Activated gamma-delta T cell treated with Interleukin-2 at 50 U/mL for 16 hours (primary cell): ENCODE measurements at regions not wholly inside any gene's neighbourhood (a gene's known extent, or its start where the extent isn't known, plus 50 kb on each side); places are given as distances from the start of the nearest gene placed in this dataset.

Experiments
- DNase-seq: peaks from one replicate; pipeline ENCODE4 v3.0.0-alpha.2; 2020

- no peak for DNase-seq
Measured at GRCh38 chr2:81225756-81226155, 921.2 kb upstream of the LRRTM1 start.

- DNase-seq = no peak
Measured at GRCh38 chr2:81213598-81213997, 909.0 kb upstream of the LRRTM1 start.

GRCh38 chr2:81206216-81206615, 901.7 kb upstream of the LRRTM1 start:
- no peak for DNase-seq

GRCh38 chr2:81196933-81197628, 892.5 kb upstream of the LRRTM1 start:
- no peak for DNase-seq

GRCh38 chr2:81196383-81196851, 891.9 kb upstream of the LRRTM1 start:
- no peak for DNase-seq

- no peak for DNase-seq
Measured at GRCh38 chr2:81195774-81196382, 891.3 kb upstream of the LRRTM1 start.

GRCh38 chr2:81195017-81195773, 890.6 kb upstream of the LRRTM1 start:
- no peak for DNase-seq

- no peak for DNase-seq
Measured at GRCh38 chr2:81194581-81194980, 890.0 kb upstream of the LRRTM1 start.

- no peak for DNase-seq
Measured at GRCh38 chr2:81194176-81194575, 889.6 kb upstream of the LRRTM1 start.

GRCh38 chr2:81181845-81182244, 877.3 kb upstream of the LRRTM1 start:
- DNase-seq = no peak

- DNase-seq = no peak
Measured at GRCh38 chr2:81171447-81171846, 866.9 kb upstream of the LRRTM1 start.

GRCh38 chr2:81163583-81163982, 859.0 kb upstream of the LRRTM1 start:
- DNase-seq = no peak

GRCh38 chr2:81158505-81158904, 854.0 kb upstream of the LRRTM1 start:
- DNase-seq = no peak

- no peak for DNase-seq
Measured at GRCh38 chr2:81148323-81148722, 843.8 kb upstream of the LRRTM1 start.

GRCh38 chr2:81136296-81136695, 831.7 kb upstream of the LRRTM1 start:
- DNase-seq = no peak

- DNase-seq = no peak
Measured at GRCh38 chr2:81097361-81097760, 792.8 kb upstream of the LRRTM1 start.

- no peak for DNase-seq
Measured at GRCh38 chr2:81093031-81093430, 788.5 kb upstream of the LRRTM1 start.

GRCh38 chr2:81087646-81088045, 783.1 kb upstream of the LRRTM1 start:
- no peak for DNase-seq

GRCh38 chr2:81084101-81084500, 779.5 kb upstream of the LRRTM1 start:
- no peak for DNase-seq

- no peak for DNase-seq
Measured at GRCh38 chr2:81078631-81079030, 774.1 kb upstream of the LRRTM1 start.

- DNase-seq = no peak
Measured at GRCh38 chr2:81078102-81078501, 773.5 kb upstream of the LRRTM1 start.

- no peak for DNase-seq
Measured at GRCh38 chr2:81077396-81077795, 772.8 kb upstream of the LRRTM1 start.

GRCh38 chr2:81073412-81073811, 768.9 kb upstream of the LRRTM1 start:
- DNase-seq = no peak

- DNase-seq = no peak
Measured at GRCh38 chr2:81068144-81068543, 763.6 kb upstream of the LRRTM1 start.
